ENCODE measurements at regions not wholly inside any gene's neighbourhood (a gene's known extent, or its start where the extent isn't known, plus 50 kb on each side); places are given as distances from the start of the nearest gene placed in this dataset.

DNA sequence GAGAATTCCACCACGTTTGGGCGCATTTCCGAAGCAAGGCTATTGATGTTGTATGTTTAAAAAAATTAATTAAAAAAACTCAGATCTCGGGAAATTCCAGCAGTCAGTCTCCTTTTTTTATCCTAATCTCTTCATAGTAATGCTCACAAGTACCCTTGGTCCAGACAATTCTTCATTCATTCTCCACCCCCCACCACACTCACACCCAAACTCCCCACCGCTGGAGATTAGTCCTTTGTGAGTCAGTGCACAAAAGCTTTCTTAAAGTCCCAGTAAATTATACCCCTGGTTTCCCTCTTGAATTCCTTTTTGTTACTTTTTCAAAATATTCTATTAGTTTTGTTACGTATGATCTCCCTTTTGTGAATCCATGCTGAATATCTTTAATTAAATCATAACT is 274.6 kb downstream of the ZNF536 start:
- CTCF ChIA-PET, result no interaction called here
- Mint-ChIP-seq H3K27me3 (ENCODE audit: low read depth) (no peaks in the 10 kb centered on the region; the same call in 1 of the 2 replicates), H3K4me3 (no peak overlapping the region), H3K4me1 (peaks cover 29% of the 10 kb centered on the region), H3K9me3 (0 out of 2 replicates have a peak, but pooled peaks cover 9% of the 10 kb centered on the region), H3K36me3 (no peaks in the 10 kb centered on the region), H3K27ac (no peak overlapping the region)
- TF ChIP-seq, protein P1, sequence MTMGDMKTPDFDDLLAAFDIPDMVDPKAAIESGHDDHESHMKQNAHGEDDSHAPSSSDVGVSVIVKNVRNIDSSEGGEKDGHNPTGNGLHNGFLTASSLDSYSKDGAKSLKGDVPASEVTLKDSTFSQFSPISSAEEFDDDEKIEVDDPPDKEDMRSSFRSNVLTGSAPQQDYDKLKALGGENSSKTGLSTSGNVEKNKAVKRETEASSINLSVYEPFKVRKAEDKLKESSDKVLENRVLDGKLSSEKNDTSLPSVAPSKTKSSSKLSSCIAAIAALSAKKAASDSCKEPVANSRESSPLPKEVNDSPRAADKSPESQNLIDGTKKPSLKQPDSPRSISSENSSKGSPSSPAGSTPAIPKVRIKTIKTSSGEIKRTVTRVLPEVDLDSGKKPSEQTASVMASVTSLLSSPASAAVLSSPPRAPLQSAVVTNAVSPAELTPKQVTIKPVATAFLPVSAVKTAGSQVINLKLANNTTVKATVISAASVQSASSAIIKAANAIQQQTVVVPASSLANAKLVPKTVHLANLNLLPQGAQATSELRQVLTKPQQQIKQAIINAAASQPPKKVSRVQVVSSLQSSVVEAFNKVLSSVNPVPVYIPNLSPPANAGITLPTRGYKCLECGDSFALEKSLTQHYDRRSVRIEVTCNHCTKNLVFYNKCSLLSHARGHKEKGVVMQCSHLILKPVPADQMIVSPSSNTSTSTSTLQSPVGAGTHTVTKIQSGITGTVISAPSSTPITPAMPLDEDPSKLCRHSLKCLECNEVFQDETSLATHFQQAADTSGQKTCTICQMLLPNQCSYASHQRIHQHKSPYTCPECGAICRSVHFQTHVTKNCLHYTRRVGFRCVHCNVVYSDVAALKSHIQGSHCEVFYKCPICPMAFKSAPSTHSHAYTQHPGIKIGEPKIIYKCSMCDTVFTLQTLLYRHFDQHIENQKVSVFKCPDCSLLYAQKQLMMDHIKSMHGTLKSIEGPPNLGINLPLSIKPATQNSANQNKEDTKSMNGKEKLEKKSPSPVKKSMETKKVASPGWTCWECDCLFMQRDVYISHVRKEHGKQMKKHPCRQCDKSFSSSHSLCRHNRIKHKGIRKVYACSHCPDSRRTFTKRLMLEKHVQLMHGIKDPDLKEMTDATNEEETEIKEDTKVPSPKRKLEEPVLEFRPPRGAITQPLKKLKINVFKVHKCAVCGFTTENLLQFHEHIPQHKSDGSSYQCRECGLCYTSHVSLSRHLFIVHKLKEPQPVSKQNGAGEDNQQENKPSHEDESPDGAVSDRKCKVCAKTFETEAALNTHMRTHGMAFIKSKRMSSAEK (CRISPR knock-in tag; IDR thresholded peaks at IDR 0.05; ENCODE audit: borderline replicate concordance), result no peak
- TF ChIP-seq, protein P2, sequence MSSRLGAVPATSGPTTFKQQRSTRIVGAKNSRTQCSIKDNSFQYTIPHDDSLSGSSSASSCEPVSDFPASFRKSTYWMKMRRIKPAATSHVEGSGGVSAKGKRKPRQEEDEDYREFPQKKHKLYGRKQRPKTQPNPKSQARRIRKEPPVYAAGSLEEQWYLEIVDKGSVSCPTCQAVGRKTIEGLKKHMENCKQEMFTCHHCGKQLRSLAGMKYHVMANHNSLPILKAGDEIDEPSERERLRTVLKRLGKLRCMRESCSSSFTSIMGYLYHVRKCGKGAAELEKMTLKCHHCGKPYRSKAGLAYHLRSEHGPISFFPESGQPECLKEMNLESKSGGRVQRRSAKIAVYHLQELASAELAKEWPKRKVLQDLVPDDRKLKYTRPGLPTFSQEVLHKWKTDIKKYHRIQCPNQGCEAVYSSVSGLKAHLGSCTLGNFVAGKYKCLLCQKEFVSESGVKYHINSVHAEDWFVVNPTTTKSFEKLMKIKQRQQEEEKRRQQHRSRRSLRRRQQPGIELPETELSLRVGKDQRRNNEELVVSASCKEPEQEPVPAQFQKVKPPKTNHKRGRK (CRISPR knock-in tag; IDR thresholded peaks at IDR 0.05; ENCODE audit: borderline replicate concordance), result no peak
- no peak for TF ChIP-seq NFATC4 (CRISPR knock-in tag; IDR thresholded peaks at IDR 0.05)
- no peak for TF ChIP-seq EMX1 (CRISPR knock-in tag; IDR thresholded peaks at IDR 0.05)
- no peak for TF ChIP-seq ZNF263 (CRISPR knock-in tag; IDR thresholded peaks at IDR 0.05; ENCODE audit: low read depth)
- no peak for TF ChIP-seq MXD4 (CRISPR knock-in tag; IDR thresholded peaks at IDR 0.05; ENCODE audit: borderline replicate concordance)
- no peak for TF ChIP-seq NFE2L1 (CRISPR knock-in tag; IDR thresholded peaks at IDR 0.05)
- TF ChIP-seq NR3C1 (CRISPR knock-in tag; conservative IDR thresholded peaks at IDR 0.05; ENCODE audit: low read depth), result no peak
- no peak for TF ChIP-seq TP53 (CRISPR knock-in tag; IDR thresholded peaks at IDR 0.05)
- no peak for TF ChIP-seq FOXK1 (CRISPR knock-in tag; IDR thresholded peaks at IDR 0.05)
- DNase-seq (ENCODE audit: low spot score) (no peak), ATAC-seq (no peak)
- POLR2A ChIA-PET, result interaction anchor here (0.6 kb wide), 1 partner anchor 162 kb away, joined by 3 read pairs; no protein-coding TSS in a partner anchor

DNA sequence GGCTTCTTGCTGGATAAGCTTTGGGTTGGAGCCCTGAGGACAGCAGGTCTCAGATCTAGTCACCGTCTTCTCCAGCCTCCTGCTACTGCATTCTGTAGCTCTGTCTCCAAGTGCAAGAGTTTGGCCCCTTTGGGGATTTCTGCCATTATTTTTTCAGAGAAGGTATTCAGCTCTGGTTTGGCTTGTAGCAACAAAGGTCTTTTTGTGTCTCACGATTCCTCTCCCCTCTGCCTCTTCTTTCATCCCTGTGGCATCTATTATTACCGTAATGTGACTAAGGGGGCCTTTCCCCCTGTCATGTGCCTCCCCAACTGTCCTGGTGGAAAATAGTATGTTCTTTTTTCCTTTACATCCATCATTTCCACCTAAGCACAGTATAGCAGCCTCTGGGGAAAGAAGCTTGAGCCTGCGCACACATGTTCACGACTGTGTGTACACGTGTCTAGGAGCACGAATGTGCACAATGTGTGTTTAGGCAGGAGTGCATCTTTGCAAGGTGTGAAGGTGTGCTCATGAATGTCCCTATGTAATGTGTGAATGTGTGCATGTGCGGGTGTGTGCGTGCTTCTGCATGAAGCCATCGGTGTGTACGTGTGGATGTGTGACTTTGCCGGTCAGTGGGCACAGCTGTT is 273.9 kb downstream of the ZNF536 start:
- DNase-seq (ENCODE audit: low spot score) (no peak), ATAC-seq (no peak)
- TF ChIP-seq FOXK1 (CRISPR knock-in tag; IDR thresholded peaks at IDR 0.05) (no peak), MYBL2 (CRISPR knock-in tag; IDR thresholded peaks at IDR 0.05) (no peak), ZNF317 (CRISPR knock-in tag; IDR thresholded peaks at IDR 0.05; ENCODE audit: borderline replicate concordance, low read depth) (no peak), TEAD1 (CRISPR knock-in tag; IDR thresholded peaks at IDR 0.05) (no peak)
- TF ChIP-seq, protein P3, sequence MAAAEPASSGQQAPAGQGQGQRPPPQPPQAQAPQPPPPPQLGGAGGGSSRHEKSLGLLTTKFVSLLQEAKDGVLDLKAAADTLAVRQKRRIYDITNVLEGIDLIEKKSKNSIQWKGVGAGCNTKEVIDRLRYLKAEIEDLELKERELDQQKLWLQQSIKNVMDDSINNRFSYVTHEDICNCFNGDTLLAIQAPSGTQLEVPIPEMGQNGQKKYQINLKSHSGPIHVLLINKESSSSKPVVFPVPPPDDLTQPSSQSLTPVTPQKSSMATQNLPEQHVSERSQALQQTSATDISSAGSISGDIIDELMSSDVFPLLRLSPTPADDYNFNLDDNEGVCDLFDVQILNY (CRISPR knock-in tag; IDR thresholded peaks at IDR 0.05), result no peak
- TF ChIP-seq, protein P2 (CRISPR knock-in tag; IDR thresholded peaks at IDR 0.05; ENCODE audit: borderline replicate concordance), result no peak
- 0 out of 2 replicates have a peak, but pooled peaks cover 9% of the 10 kb centered on the region for H3K9me3 Mint-ChIP-seq
- H3K27ac Mint-ChIP-seq, result no peak overlapping the region
- POLR2A ChIA-PET, result interaction anchor here (0.6 kb wide), 1 partner anchor 161 kb away, joined by 3 read pairs; no protein-coding TSS in a partner anchor
- H3K4me3 Mint-ChIP-seq, result no peak overlapping the region
- no peaks in the 10 kb centered on the region; the same call in 1 of the 2 replicates for H3K27me3 Mint-ChIP-seq (ENCODE audit: low read depth)
- no peaks in the 10 kb centered on the region for H3K36me3 Mint-ChIP-seq
- CTCF ChIA-PET, result interaction anchor here (1.2 kb wide), 1 partner anchor 147 kb away, joined by 4 read pairs; no protein-coding TSS in a partner anchor
- H3K4me1 Mint-ChIP-seq, result peaks cover 25% of the 10 kb centered on the region
